HL-60 (cell line): ENCODE measurements at regions not wholly inside any gene's neighbourhood (a gene's known extent, or its start where the extent isn't known, plus 50 kb on each side); places are given as distances from the start of the nearest gene placed in this dataset.

Experiments used
- GABPA ChIP-seq: IDR thresholded peaks from 2 replicates; pipeline ENCODE4 v1.6.1; 2012; ENCODE audit warnings: low read depth
- POLR2AphosphoS5 ChIP-seq: IDR thresholded peaks from 2 replicates; pipeline ENCODE4 v1.6.1; 2012; ENCODE audit warnings: low read depth
- SPI1 ChIP-seq: IDR thresholded peaks from 2 replicates; pipeline ENCODE4 v1.6.1; 2012; ENCODE audit warnings: low read depth, mild to moderate bottlenecking, borderline replicate concordance
- TF ChIP-seq, protein P1 (sequence below): IDR thresholded peaks from one replicate; pipeline ENCODE4 v1.5.1; 2011; ENCODE audit warnings: low read length, control low read depth, inconsistent platforms; ENCODE audit not compliant: insufficient read depth
- TF ChIP-seq, protein P2 (sequence below): IDR thresholded peaks from 2 replicates; pipeline ENCODE4 v1.6.1; 2012; ENCODE audit warnings: low read depth; ENCODE audit not compliant: insufficient replicate concordance

- TF ChIP-seq, protein P1, sequence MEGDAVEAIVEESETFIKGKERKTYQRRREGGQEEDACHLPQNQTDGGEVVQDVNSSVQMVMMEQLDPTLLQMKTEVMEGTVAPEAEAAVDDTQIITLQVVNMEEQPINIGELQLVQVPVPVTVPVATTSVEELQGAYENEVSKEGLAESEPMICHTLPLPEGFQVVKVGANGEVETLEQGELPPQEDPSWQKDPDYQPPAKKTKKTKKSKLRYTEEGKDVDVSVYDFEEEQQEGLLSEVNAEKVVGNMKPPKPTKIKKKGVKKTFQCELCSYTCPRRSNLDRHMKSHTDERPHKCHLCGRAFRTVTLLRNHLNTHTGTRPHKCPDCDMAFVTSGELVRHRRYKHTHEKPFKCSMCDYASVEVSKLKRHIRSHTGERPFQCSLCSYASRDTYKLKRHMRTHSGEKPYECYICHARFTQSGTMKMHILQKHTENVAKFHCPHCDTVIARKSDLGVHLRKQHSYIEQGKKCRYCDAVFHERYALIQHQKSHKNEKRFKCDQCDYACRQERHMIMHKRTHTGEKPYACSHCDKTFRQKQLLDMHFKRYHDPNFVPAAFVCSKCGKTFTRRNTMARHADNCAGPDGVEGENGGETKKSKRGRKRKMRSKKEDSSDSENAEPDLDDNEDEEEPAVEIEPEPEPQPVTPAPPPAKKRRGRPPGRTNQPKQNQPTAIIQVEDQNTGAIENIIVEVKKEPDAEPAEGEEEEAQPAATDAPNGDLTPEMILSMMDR, result no peak
- TF ChIP-seq POLR2AphosphoS5 (no peak), GABPA (no peak), SPI1 (no peak)
- TF ChIP-seq, protein P2, sequence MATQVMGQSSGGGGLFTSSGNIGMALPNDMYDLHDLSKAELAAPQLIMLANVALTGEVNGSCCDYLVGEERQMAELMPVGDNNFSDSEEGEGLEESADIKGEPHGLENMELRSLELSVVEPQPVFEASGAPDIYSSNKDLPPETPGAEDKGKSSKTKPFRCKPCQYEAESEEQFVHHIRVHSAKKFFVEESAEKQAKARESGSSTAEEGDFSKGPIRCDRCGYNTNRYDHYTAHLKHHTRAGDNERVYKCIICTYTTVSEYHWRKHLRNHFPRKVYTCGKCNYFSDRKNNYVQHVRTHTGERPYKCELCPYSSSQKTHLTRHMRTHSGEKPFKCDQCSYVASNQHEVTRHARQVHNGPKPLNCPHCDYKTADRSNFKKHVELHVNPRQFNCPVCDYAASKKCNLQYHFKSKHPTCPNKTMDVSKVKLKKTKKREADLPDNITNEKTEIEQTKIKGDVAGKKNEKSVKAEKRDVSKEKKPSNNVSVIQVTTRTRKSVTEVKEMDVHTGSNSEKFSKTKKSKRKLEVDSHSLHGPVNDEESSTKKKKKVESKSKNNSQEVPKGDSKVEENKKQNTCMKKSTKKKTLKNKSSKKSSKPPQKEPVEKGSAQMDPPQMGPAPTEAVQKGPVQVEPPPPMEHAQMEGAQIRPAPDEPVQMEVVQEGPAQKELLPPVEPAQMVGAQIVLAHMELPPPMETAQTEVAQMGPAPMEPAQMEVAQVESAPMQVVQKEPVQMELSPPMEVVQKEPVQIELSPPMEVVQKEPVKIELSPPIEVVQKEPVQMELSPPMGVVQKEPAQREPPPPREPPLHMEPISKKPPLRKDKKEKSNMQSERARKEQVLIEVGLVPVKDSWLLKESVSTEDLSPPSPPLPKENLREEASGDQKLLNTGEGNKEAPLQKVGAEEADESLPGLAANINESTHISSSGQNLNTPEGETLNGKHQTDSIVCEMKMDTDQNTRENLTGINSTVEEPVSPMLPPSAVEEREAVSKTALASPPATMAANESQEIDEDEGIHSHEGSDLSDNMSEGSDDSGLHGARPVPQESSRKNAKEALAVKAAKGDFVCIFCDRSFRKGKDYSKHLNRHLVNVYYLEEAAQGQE, result no peak
Measured at GRCh38 chr5:54725391-54726280, 208.1 kb downstream of the SNX18 start.
